ENCODE measurements at regions not wholly inside any gene's neighbourhood (a gene's known extent, or its start where the extent isn't known, plus 50 kb on each side); places are given as distances from the start of the nearest gene placed in this dataset.

GRCh38 chr2:66122516-66122915 is 312.4 kb upstream of the MEIS1 start:
- no peak for ATAC-seq
- no peaks in the 10 kb centered on the region for H3K4me1 ChIP-seq
- 24 to 26% methylated on average over 2 of the region's 2 CpGs for WGBS, 2 donors (ENCODE audit: low coverage in 1 of 2)
- H3K4me3 ChIP-seq, result no peak overlapping the region
- no peak overlapping the region for H3K27ac ChIP-seq
- no peaks in the 10 kb centered on the region for H3K36me3 ChIP-seq
- TF ChIP-seq EP300 (IDR thresholded peaks at IDR 0.05) (no peak), CTCF (IDR thresholded peaks at IDR 0.05) (no peak), POLR2A (IDR thresholded peaks at IDR 0.05) (no peak), POLR2AphosphoS5 (IDR thresholded peaks at IDR 0.05) (no peak)
- H3K27me3 ChIP-seq, result no peaks in the 10 kb centered on the region
- H3K9me3 ChIP-seq, result no peaks in the 10 kb centered on the region

- no peak overlapping the region for H3K4me3 ChIP-seq
- no peaks in the 10 kb centered on the region for H3K4me1 ChIP-seq
- no peaks in the 10 kb centered on the region for H3K36me3 ChIP-seq
- ATAC-seq, result no peak
- no peaks in the 10 kb centered on the region for H3K27me3 ChIP-seq
- 63 to 77% methylated on average over 2 to 3 of the region's 3 CpGs for WGBS, 2 donors (ENCODE audit: low coverage in 1 of 2)
- no peaks in the 10 kb centered on the region for H3K9me3 ChIP-seq
- no peak overlapping the region for H3K27ac ChIP-seq
- TF ChIP-seq POLR2A (IDR thresholded peaks at IDR 0.05), result no peak
- TF ChIP-seq EP300 (IDR thresholded peaks at IDR 0.05), result no peak
- no peak for TF ChIP-seq POLR2AphosphoS5 (IDR thresholded peaks at IDR 0.05)
Observed at GRCh38 chr2:66121946-66122345, 313.0 kb upstream of the MEIS1 start.

GRCh38 chr2:66113988-66114625 is 320.8 kb upstream of the MEIS1 start:
- Histone ChIP-seq H3K27ac (no peak overlapping the region), H3K36me3 (no peaks in the 10 kb centered on the region), H3K4me3 (no peak overlapping the region), H3K27me3 (no peaks in the 10 kb centered on the region), H3K4me1 (no peaks in the 10 kb centered on the region), H3K9me3 (no peaks in the 10 kb centered on the region)
- WGBS, 2 donors (ENCODE audit: low coverage in 1 of 2), result 79% methylated on average over 2 of the region's 2 CpGs; no CpG with 5 or more reads in 1 of the 2 donors
- TF ChIP-seq CTCF (IDR thresholded peaks at IDR 0.05), result no peak
- TF ChIP-seq POLR2A (IDR thresholded peaks at IDR 0.05), result no peak
- TF ChIP-seq POLR2AphosphoS5 (IDR thresholded peaks at IDR 0.05), result no peak
- no peak for TF ChIP-seq EP300 (IDR thresholded peaks at IDR 0.05)
- ATAC-seq, result no peak

DNA sequence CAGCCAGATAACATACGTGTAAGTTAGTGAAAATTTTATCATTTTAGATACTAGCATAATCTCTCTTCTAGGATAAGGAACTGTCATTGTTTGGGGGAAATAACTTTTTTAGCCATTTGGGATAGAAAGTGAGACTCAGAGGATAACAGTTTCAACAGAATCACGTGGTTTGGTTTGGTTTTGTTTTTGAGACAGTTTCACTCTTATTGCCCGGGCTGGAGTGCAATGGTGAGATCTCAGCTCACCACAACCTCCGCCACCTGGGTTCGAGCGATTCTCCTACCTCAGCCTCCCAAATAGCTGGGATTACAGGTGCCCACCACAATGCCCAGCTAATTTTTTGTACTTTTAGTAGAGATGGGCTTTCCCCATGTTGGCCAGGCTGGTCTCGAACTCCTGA is 323.2 kb upstream of the MEIS1 start:
- Histone ChIP-seq H3K27ac (no peak overlapping the region), H3K4me3 (no peak overlapping the region), H3K27me3 (no peaks in the 10 kb centered on the region), H3K4me1 (no peaks in the 10 kb centered on the region), H3K36me3 (no peaks in the 10 kb centered on the region), H3K9me3 (no peaks in the 10 kb centered on the region)
- WGBS, 2 donors (ENCODE audit: low coverage in 1 of 2), result 51 to 82% methylated on average over 3 of the region's 7 CpGs
- no peak for ATAC-seq
- TF ChIP-seq EP300 (IDR thresholded peaks at IDR 0.05) (no peak), POLR2A (IDR thresholded peaks at IDR 0.05) (no peak), POLR2AphosphoS5 (IDR thresholded peaks at IDR 0.05) (no peak), CTCF (IDR thresholded peaks at IDR 0.05) (no peak)

DNA sequence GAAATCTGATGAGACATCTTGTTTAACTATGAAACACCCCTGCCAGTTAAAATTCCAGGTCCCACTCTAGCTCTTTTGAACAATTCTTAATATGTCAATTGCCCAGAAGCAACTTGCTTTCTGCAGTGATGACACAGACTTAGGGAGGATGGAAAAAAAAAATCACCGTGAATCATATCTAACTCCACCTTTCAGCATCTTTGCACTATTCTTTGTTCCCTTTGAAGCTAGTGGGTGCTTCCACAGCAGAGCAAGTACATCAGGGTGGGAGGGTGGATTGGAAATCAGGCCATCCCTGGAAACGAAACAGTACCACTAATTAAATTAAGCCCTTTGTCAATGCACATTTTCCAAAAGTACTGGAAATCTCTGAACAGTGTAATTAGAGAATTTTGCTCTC is 324.3 kb upstream of the MEIS1 start:
- H3K27ac ChIP-seq, result no peak overlapping the region
- 62 to 64% methylated on average over 2 of the region's 2 CpGs for WGBS, 2 donors (ENCODE audit: low coverage in 1 of 2)
- peaks cover 0 to under 1% (median 0%) of the 10 kb centered on the region in 3 donors for H3K4me1 ChIP-seq
- H3K4me3 ChIP-seq, result no peak overlapping the region
- no peaks in the 10 kb centered on the region for H3K9me3 ChIP-seq
- ATAC-seq, result no peak
- H3K36me3 ChIP-seq, result no peaks in the 10 kb centered on the region
- no peaks in the 10 kb centered on the region for H3K27me3 ChIP-seq
- TF ChIP-seq POLR2A (IDR thresholded peaks at IDR 0.05), result no peak
- TF ChIP-seq EP300 (IDR thresholded peaks at IDR 0.05), result no peak
- no peak for TF ChIP-seq POLR2AphosphoS5 (IDR thresholded peaks at IDR 0.05)
- no peak for TF ChIP-seq CTCF (IDR thresholded peaks at IDR 0.05)

Data from gastroesophageal sphincter (tissue), 4 donors.